ENCODE measurements at regions not wholly inside any gene's neighbourhood (a gene's known extent, or its start where the extent isn't known, plus 50 kb on each side); places are given as distances from the start of the nearest gene placed in this dataset.

DNA sequence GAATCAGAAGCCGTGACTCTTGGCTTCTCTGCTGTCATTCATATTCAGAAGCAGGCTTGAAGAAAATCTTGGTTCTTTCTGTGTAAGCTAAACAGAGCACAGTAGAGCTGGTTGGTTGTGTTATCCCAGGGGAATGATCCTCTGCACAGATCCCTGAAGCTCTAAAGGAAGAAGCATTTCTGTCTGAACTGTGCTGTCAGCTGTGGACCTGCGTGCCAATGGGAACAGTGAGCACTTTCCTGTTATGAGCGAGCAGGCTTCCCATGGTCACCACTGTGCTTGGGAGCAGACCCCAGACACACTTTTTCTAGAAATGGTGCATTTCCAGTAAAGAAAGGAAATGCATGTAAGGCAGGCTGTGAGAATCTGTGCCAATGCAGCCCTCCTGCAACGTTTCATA lies 490.2 kb downstream of the EPM2A start:
- TF ChIP-seq, protein P1, sequence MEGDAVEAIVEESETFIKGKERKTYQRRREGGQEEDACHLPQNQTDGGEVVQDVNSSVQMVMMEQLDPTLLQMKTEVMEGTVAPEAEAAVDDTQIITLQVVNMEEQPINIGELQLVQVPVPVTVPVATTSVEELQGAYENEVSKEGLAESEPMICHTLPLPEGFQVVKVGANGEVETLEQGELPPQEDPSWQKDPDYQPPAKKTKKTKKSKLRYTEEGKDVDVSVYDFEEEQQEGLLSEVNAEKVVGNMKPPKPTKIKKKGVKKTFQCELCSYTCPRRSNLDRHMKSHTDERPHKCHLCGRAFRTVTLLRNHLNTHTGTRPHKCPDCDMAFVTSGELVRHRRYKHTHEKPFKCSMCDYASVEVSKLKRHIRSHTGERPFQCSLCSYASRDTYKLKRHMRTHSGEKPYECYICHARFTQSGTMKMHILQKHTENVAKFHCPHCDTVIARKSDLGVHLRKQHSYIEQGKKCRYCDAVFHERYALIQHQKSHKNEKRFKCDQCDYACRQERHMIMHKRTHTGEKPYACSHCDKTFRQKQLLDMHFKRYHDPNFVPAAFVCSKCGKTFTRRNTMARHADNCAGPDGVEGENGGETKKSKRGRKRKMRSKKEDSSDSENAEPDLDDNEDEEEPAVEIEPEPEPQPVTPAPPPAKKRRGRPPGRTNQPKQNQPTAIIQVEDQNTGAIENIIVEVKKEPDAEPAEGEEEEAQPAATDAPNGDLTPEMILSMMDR (IDR thresholded peaks at IDR 0.05), result no peak
- no peak for TF ChIP-seq ZFX (IDR thresholded peaks at IDR 0.05; ENCODE audit: borderline replicate concordance)

All from 22Rv1 (cell line).